Endothelial cell of umbilical vein (primary cell): ENCODE measurements at regions not wholly inside any gene's neighbourhood (a gene's known extent, or its start where the extent isn't known, plus 50 kb on each side); places are given as distances from the start of the nearest gene placed in this dataset.

Experiments used
- CTCF ChIP-seq, 2 donors: IDR thresholded peaks; 1 replicate in 1 of 2; 2 replicates in 1 of 2; pipeline ENCODE4 v1.5.1; 2011; ENCODE audit warnings: low read length in 2 of 2, mild to moderate bottlenecking in 2 of 2, moderate library complexity in 2 of 2, control low read depth in 1 of 2, inconsistent platforms in 1 of 2, low read depth in 1 of 2; ENCODE audit not compliant: insufficient read depth in 1 of 2; ENCODE audit errors: extremely low read depth in 1 of 2
- EZH2 ChIP-seq: IDR thresholded peaks from 2 replicates; pipeline ENCODE4 v1.6.1; 2012; ENCODE audit warnings: borderline replicate concordance, low read depth, mild to moderate bottlenecking, moderate library complexity, low read length, inconsistent platforms; ENCODE audit not compliant: severe bottlenecking
- MAX ChIP-seq: IDR thresholded peaks from 2 replicates; pipeline ENCODE4 v1.6.1; 2011; ENCODE audit not compliant: insufficient read depth, insufficient read length
- MYC ChIP-seq: IDR thresholded peaks from one replicate; pipeline ENCODE4 v1.6.1; 2011; ENCODE audit warnings: mild to moderate bottlenecking, low read depth, low read length
- POLR2A ChIP-seq: IDR thresholded peaks from 2 replicates; pipeline ENCODE4 v1.6.1; 2012; ENCODE audit warnings: low read depth, mild to moderate bottlenecking, control low read depth, low read length
- POLR2AphosphoS5 ChIP-seq: IDR thresholded peaks from 2 replicates; pipeline ENCODE4 v1.6.1; 2012; ENCODE audit warnings: low read depth, mild to moderate bottlenecking, control low read depth, low read length, moderate library complexity; ENCODE audit not compliant: insufficient read depth

GRCh38 chr2:220278022-220278421 is 650.6 kb downstream of the SLC4A3 start:
- no peak for TF ChIP-seq CTCF (IDR thresholded peaks at IDR 0.05; ENCODE audit: extremely low read depth in 1 of 2, insufficient read depth in 1 of 2, low read depth in 1 of 2, low read length in 2 of 2)
- no peak for TF ChIP-seq EZH2
- no peak for TF ChIP-seq POLR2A
- no peak for TF ChIP-seq POLR2AphosphoS5
- no peak for TF ChIP-seq MAX
- no peak for TF ChIP-seq MYC
